Calu3 (cell line): ENCODE measurements at regions not wholly inside any gene's neighbourhood (a gene's known extent, or its start where the extent isn't known, plus 50 kb on each side); places are given as distances from the start of the nearest gene placed in this dataset.

Experiments
- BruUV-seq: library from RNA; stranded (reverse); fragments of 400-500 nt; replicated peaks from 2 replicates; lab custom pipeline; 2021; lab: Mats Ljungman, UMichigan
- CTCF ChIA-PET: fragments of 300-600 bp; sonication (Branson Sonifier 250); formaldehyde crosslinking; loops from one replicate; lab custom pipeline; 2022; ENCODE audit warnings: antibody characterized with exemption; lab: Charles Lee
- DNase-seq: peaks from one replicate; pipeline ENCODE4 v3.0.0; 2022
- H3K27ac Mint-ChIP-seq: one replicate; pipeline ENCODE4 v1.8.0; 2022; ENCODE audit warnings: mixed read lengths; ENCODE audit not compliant: unreplicated experiment
- H3K27me3 Mint-ChIP-seq: one replicate; pipeline ENCODE4 v1.8.0; 2022; ENCODE audit warnings: mixed read lengths; ENCODE audit not compliant: unreplicated experiment
- H3K36me3 Mint-ChIP-seq: one replicate; pipeline ENCODE4 v1.8.0; 2022; ENCODE audit warnings: mild to moderate bottlenecking, moderate library complexity, mixed read lengths; ENCODE audit not compliant: insufficient read depth, unreplicated experiment
- H3K4me1 Mint-ChIP-seq: one replicate; pipeline ENCODE4 v1.8.0; 2022; ENCODE audit warnings: mild to moderate bottlenecking, low read depth, mixed read lengths; ENCODE audit not compliant: unreplicated experiment
- H3K4me3 Mint-ChIP-seq: one replicate; pipeline ENCODE4 v1.8.0; 2022; ENCODE audit warnings: mild to moderate bottlenecking, low read depth, moderate library complexity, mixed read lengths; ENCODE audit not compliant: unreplicated experiment
- H3K9me3 Mint-ChIP-seq: one replicate; pipeline ENCODE4 v1.8.0; 2022; ENCODE audit warnings: low read depth, mixed read lengths; ENCODE audit not compliant: unreplicated experiment
- CTCF ChIP-seq: fragments of 200-600 bp; IDR thresholded peaks from one replicate; pipeline ENCODE4 v1.8.0; 2022; ENCODE audit warnings: antibody characterized with exemption; ENCODE audit not compliant: unreplicated experiment
- intact Hi-C: fragments of 100-400 bp; cut with micrococcal nuclease; formaldehyde crosslinking; loops from one replicate; pipeline ENCODE4 v1.10.0; 2022; ENCODE audit not compliant: unreplicated experiment

- Mint-ChIP-seq H3K27ac (no peak overlapping the region), H3K36me3 (no peaks in the 10 kb centered on the region), H3K9me3 (no peaks in the 10 kb centered on the region), H3K4me3 (no peak overlapping the region), H3K27me3 (no peaks in the 10 kb centered on the region), H3K4me1 (peaks cover 29% of the 10 kb centered on the region)
- BruUV-seq: no TSS peak
- DNase-seq: no peak
- CTCF ChIA-PET: interaction anchor here (0.7 to 1.2 kb wide), 2 partner anchors 242 to 951 kb away, joined by 3 to 14 read pairs; no protein-coding TSS in a partner anchor
- TF ChIP-seq CTCF: no peak
- intact Hi-C loops: no loop called here
These were observed 170.4 kb upstream of the LPP start for GRCh38 chr3:187983484-187984124.

GRCh38 chr3:187985647-187986046 lies 168.3 kb upstream of the LPP start:
- no TSS peak for BruUV-seq
- Mint-ChIP-seq H3K4me3 (no peak overlapping the region), H3K9me3 (no peaks in the 10 kb centered on the region), H3K27ac (no peak overlapping the region), H3K36me3 (no peaks in the 10 kb centered on the region), H3K27me3 (peaks cover 4% of the 10 kb centered on the region), H3K4me1 (peaks cover 18% of the 10 kb centered on the region)
- TF ChIP-seq CTCF: no peak
- intact Hi-C loops: no loop called here
- DNase-seq: no peak
- CTCF ChIA-PET: interaction anchor here (0.5 to 0.7 kb wide), 2 partner anchors 316 to 387 kb away, joined by 3 to 4 read pairs; no protein-coding TSS in a partner anchor

- no peak overlapping the region for H3K4me3 Mint-ChIP-seq
- peak overlapping the region; percentile 24 for H3K27ac Mint-ChIP-seq
- TF ChIP-seq CTCF: no peak
- peaks cover 13% of the 10 kb centered on the region for H3K27me3 Mint-ChIP-seq
- intact Hi-C loops: no loop called here
- H3K9me3 Mint-ChIP-seq: peaks cover 4% of the 10 kb centered on the region
- peak; percentile 47 for DNase-seq
- H3K4me1 Mint-ChIP-seq: peaks cover 18% of the 10 kb centered on the region
- no TSS peak for BruUV-seq
- no peaks in the 10 kb centered on the region for H3K36me3 Mint-ChIP-seq
- CTCF ChIA-PET: interaction anchor here (1.1 kb wide), 1 partner anchor 241 kb away, joined by 3 read pairs; the partner anchor contains the start of gene BCL6
These were observed 167.4 kb upstream of the LPP start for GRCh38 chr3:187986514-187986934.

- Mint-ChIP-seq H3K36me3 (no peaks in the 10 kb centered on the region), H3K4me1 (peaks cover 18% of the 10 kb centered on the region), H3K27me3 (peaks cover 15% of the 10 kb centered on the region), H3K4me3 (no peak overlapping the region), H3K9me3 (peaks cover 4% of the 10 kb centered on the region), H3K27ac (peak overlapping the region; percentile 24)
- TF ChIP-seq CTCF: no peak
- intact Hi-C loops: no loop called here
- CTCF ChIA-PET: interaction anchor here (1.1 kb wide), 1 partner anchor 242 kb away, joined by 3 read pairs; the partner anchor contains the start of gene BCL6
- DNase-seq: no peak
- BruUV-seq: no TSS peak
These were observed 166.8 kb upstream of the LPP start for GRCh38 chr3:187987187-187987586.
